AG04450 (cell line): ENCODE measurements at regions not wholly inside any gene's neighbourhood (a gene's known extent, or its start where the extent isn't known, plus 50 kb on each side); places are given as distances from the start of the nearest gene placed in this dataset.

ENCODE experiments used
- CTCF ChIA-PET: fragments of 300-600, 350-600 bp; formaldehyde crosslinking; extraction: SDS; loops from one replicate; lab custom pipeline; 2022; ENCODE audit warnings: antibody characterized with exemption, inconsistent platforms; lab: Charles Lee
- POLR2A ChIA-PET: fragments of 350-600 bp; formaldehyde crosslinking; extraction: SDS; loops from one replicate; lab custom pipeline; 2021; ENCODE audit warnings: antibody characterized with exemption, inconsistent platforms; lab: Yijun Ruan, JAX
- DNase-seq: peaks from one replicate; pipeline ENCODE4 v3.0.0-alpha.2; 2011; ENCODE audit warnings: low read depth, low spot score
- H3K27ac ChIP-seq: one replicate; pipeline ENCODE4 v1.5.1; 2012; ENCODE audit warnings: low read depth, low read length, control low read depth
- H3K27me3 ChIP-seq: one replicate; pipeline ENCODE4 v1.6.0; 2012; ENCODE audit warnings: low read length; ENCODE audit not compliant: control insufficient read depth, insufficient read depth
- H3K4me3 ChIP-seq: 2 replicates; pipeline ENCODE4 v1.5.1; 2011; ENCODE audit warnings: mild to moderate bottlenecking, low read depth, low read length, control low read depth
- H3K9me3 ChIP-seq: 2 replicates; pipeline ENCODE4 v1.5.1; 2012; ENCODE audit warnings: low read length; ENCODE audit not compliant: control insufficient read depth, insufficient read depth
- CTCF ChIP-seq: IDR thresholded peaks from 2 replicates; pipeline ENCODE4 v1.5.1; 2011; ENCODE audit warnings: low read depth, low read length, control low read depth, inconsistent platforms

GRCh38 chr1:20432341-20432740 is 53.7 kb downstream of the CAMK2N1 start:
- no peak overlapping the region for H3K4me3 ChIP-seq
- POLR2A ChIA-PET = no interaction called here
- H3K27ac ChIP-seq = no peak overlapping the region
- peaks cover 17% of the 10 kb centered on the region for H3K27me3 ChIP-seq
- TF ChIP-seq CTCF = no peak
- CTCF ChIA-PET = interaction anchor here (1.1 to 2.7 kb wide), 2 partner anchors 62 to 220 kb away, joined by 3 to 10 read pairs; no protein-coding TSS in a partner anchor
- no peaks in the 10 kb centered on the region for H3K9me3 ChIP-seq
- no peak for DNase-seq

- Histone ChIP-seq H3K27me3 (peaks cover 7% of the 10 kb centered on the region), H3K4me3 (no peak overlapping the region), H3K9me3 (no peaks in the 10 kb centered on the region), H3K27ac (no peak overlapping the region)
- CTCF ChIA-PET = interaction anchor here (0.5 to 2.7 kb wide), 18 partner anchors 8 to 259 kb away, joined by 3 to 10 read pairs (median 4); no protein-coding TSS in a partner anchor
- no peak for TF ChIP-seq CTCF
- POLR2A ChIA-PET = interaction anchor here (0.6 kb wide), 1 partner anchor 57 kb away, joined by 3 read pairs; no protein-coding TSS in a partner anchor
- no peak for DNase-seq
These were observed 54.9 kb downstream of the CAMK2N1 start for GRCh38 chr1:20431176-20431460.

GRCh38 chr1:20430355-20431175 is 55.4 kb downstream of the CAMK2N1 start:
- no peak for DNase-seq
- POLR2A ChIA-PET = interaction anchor here (0.6 kb wide), 1 partner anchor 58 kb away, joined by 3 read pairs; no protein-coding TSS in a partner anchor
- Histone ChIP-seq H3K27ac (no peak overlapping the region), H3K27me3 (peaks cover 7% of the 10 kb centered on the region), H3K9me3 (no peaks in the 10 kb centered on the region), H3K4me3 (no peak overlapping the region)
- CTCF ChIA-PET = interaction anchor here (0.5 to 2.7 kb wide), 18 partner anchors 8 to 258 kb away, joined by 3 to 10 read pairs (median 4); no protein-coding TSS in a partner anchor
- TF ChIP-seq CTCF = peak; percentile 83

GRCh38 chr1:20429296-20429695 is 56.7 kb downstream of the CAMK2N1 start:
- POLR2A ChIA-PET = interaction anchor here (0.7 kb wide), 1 partner anchor 38 kb away, joined by 3 read pairs; no protein-coding TSS in a partner anchor
- Histone ChIP-seq H3K9me3 (peaks cover under 1% of the 10 kb centered on the region; the same call in 1 of the 2 replicates), H3K27ac (no peak overlapping the region), H3K27me3 (peaks cover 4% of the 10 kb centered on the region), H3K4me3 (no peak overlapping the region)
- CTCF ChIA-PET = interaction anchor here (1.1 to 2.7 kb wide), 6 partner anchors 16 to 224 kb away, joined by 3 to 27 read pairs (median 4); no protein-coding TSS in a partner anchor
- DNase-seq = no peak
- no peak for TF ChIP-seq CTCF

GRCh38 chr1:20428841-20429240 is 57.2 kb downstream of the CAMK2N1 start:
- no peak overlapping the region for H3K4me3 ChIP-seq
- peaks cover 4% of the 10 kb centered on the region for H3K27me3 ChIP-seq
- no peak for DNase-seq
- H3K9me3 ChIP-seq = peaks cover 4% of the 10 kb centered on the region; the same call in 1 of the 2 replicates
- ChIA-PET CTCF (interaction anchor here (1.0 to 2.7 kb wide), 6 partner anchors 10 to 216 kb away, joined by 3 to 27 read pairs (median 4); no protein-coding TSS in a partner anchor), POLR2A (no interaction called here)
- TF ChIP-seq CTCF = no peak
- no peak overlapping the region for H3K27ac ChIP-seq
